Left ventricle myocardium inferior (tissue), 1 donor: ENCODE measurements at regions not wholly inside any gene's neighbourhood (a gene's known extent, or its start where the extent isn't known, plus 50 kb on each side); places are given as distances from the start of the nearest gene placed in this dataset.

Experiments used
- DNase-seq: peaks from one replicate; pipeline ENCODE4 v3.0.0-alpha.2; 2020
- H3K27ac ChIP-seq: fragments of 200-600 bp; replicated peaks from 2 replicates; pipeline ENCODE4 v1.8.0; 2021
- H3K27me3 ChIP-seq: fragments of 200-600 bp; 2 replicates; pipeline ENCODE4 v1.8.0; 2021; ENCODE audit warnings: low read depth
- H3K36me3 ChIP-seq: fragments of 200-600 bp; 2 replicates; pipeline ENCODE4 v1.8.0; 2021
- H3K4me1 ChIP-seq: fragments of 200-600 bp; 2 replicates; pipeline ENCODE4 v1.8.0; 2021
- H3K4me3 ChIP-seq: fragments of 200-600 bp; 2 replicates; pipeline ENCODE4 v1.8.0; 2021; ENCODE audit warnings: mild to moderate bottlenecking, moderate library complexity
- H3K9me3 ChIP-seq: fragments of 200-600 bp; replicated peaks from 2 replicates; pipeline ENCODE4 v1.8.0; 2021
- CTCF ChIP-seq: fragments of 200-600 bp; IDR thresholded peaks from 2 replicates; pipeline ENCODE4 v1.8.0; 2021; ENCODE audit warnings: antibody characterized with exemption, mild to moderate bottlenecking, borderline replicate concordance
- intact Hi-C: fragments of 100-400 bp; cut with micrococcal nuclease; formaldehyde crosslinking; loops from one replicate; pipeline ENCODE4 v1.11.0; 2022
- donor health status: DM: no; HTN: yes; CAD: no; lungs with severe emphysema.

GRCh38 chr10:130498934-130499333, 362.7 kb downstream of the GLRX3 start:
- no peak for TF ChIP-seq CTCF
- peaks cover 19% of the 10 kb centered on the region for H3K9me3 ChIP-seq
- H3K27me3 ChIP-seq = peaks cover 23% of the 10 kb centered on the region
- no peak overlapping the region for H3K27ac ChIP-seq
- intact Hi-C loops = no loop called here
- no peak for DNase-seq
- no peak overlapping the region for H3K4me3 ChIP-seq
- H3K4me1 ChIP-seq = no peaks in the 10 kb centered on the region
- no peaks in the 10 kb centered on the region for H3K36me3 ChIP-seq

- Histone ChIP-seq H3K27ac (no peak overlapping the region), H3K4me3 (no peak overlapping the region), H3K9me3 (peaks cover 19% of the 10 kb centered on the region), H3K27me3 (peaks cover 23% of the 10 kb centered on the region), H3K36me3 (no peaks in the 10 kb centered on the region), H3K4me1 (no peaks in the 10 kb centered on the region)
- intact Hi-C loops = no loop called here
- DNase-seq = no peak
- TF ChIP-seq CTCF = no peak
Measured at GRCh38 chr10:130499541-130499940, 363.4 kb downstream of the GLRX3 start.

GRCh38 chr10:130500261-130501000, 364.2 kb downstream of the GLRX3 start:
- no peak overlapping the region for H3K27ac ChIP-seq
- H3K4me3 ChIP-seq = no peak overlapping the region
- DNase-seq = no peak
- H3K27me3 ChIP-seq = peaks cover 23% of the 10 kb centered on the region
- H3K4me1 ChIP-seq = no peaks in the 10 kb centered on the region
- peaks cover 27% of the 10 kb centered on the region for H3K9me3 ChIP-seq
- H3K36me3 ChIP-seq = no peaks in the 10 kb centered on the region
- intact Hi-C loops = no loop called here
- no peak for TF ChIP-seq CTCF

- no peak overlapping the region for H3K27ac ChIP-seq
- TF ChIP-seq CTCF = no peak
- DNase-seq = no peak
Measured at GRCh38 chr10:130507461-130507860, 371.3 kb downstream of the GLRX3 start.

GRCh38 chr10:130509881-130510689, 373.9 kb downstream of the GLRX3 start:
- Histone ChIP-seq H3K27me3 (peaks cover 80% of the 10 kb centered on the region), H3K9me3 (peaks cover 13% of the 10 kb centered on the region), H3K4me3 (no peak overlapping the region), H3K4me1 (no peaks in the 10 kb centered on the region), H3K36me3 (no peaks in the 10 kb centered on the region), H3K27ac (no peak overlapping the region)
- no peak for TF ChIP-seq CTCF
- intact Hi-C loops = no loop called here
- DNase-seq = no peak

More at GRCh38 chr10:130507461-130507860, 371.3 kb downstream of the GLRX3 start:
- Histone ChIP-seq H3K4me1 (no peaks in the 10 kb centered on the region), H3K27me3 (peaks cover 55% of the 10 kb centered on the region), H3K9me3 (peaks cover 31% of the 10 kb centered on the region), H3K36me3 (no peaks in the 10 kb centered on the region), H3K4me3 (no peak overlapping the region)
- intact Hi-C loops = no loop called here
